Sigmoid colon (tissue), 4 donors: ENCODE measurements at regions not wholly inside any gene's neighbourhood (a gene's known extent, or its start where the extent isn't known, plus 50 kb on each side); places are given as distances from the start of the nearest gene placed in this dataset.

Source experiments
- CTCF ChIP-seq, 4 experiments: fragments of 450-650 bp in 3 of 4; fragments of 200-600 bp in 1 of 4; IDR thresholded peaks; one replicate each; pipeline ENCODE4 v1.5.1; 2016 to 2019; ENCODE audit warnings: antibody characterized with exemption in 4 of 4, mild to moderate bottlenecking in 3 of 4, moderate library complexity in 2 of 4
- POLR2AphosphoS5 ChIP-seq, 4 donors: sonication (generic); formaldehyde crosslinking; IDR thresholded peaks; one replicate each; pipeline ENCODE4 v1.6.1; 2017; ENCODE audit warnings: antibody characterized with exemption in 4 of 4

GRCh38 chr5:136802383-136802782, 437.0 kb upstream of the TRPC7 start:
- TF ChIP-seq POLR2AphosphoS5 (IDR thresholded peaks at IDR 0.05) (no peak), CTCF (IDR thresholded peaks at IDR 0.05) (peak in 1 of 4 experiments; percentile 11)
